Motor neuron (in vitro differentiated cells): ENCODE measurements at regions not wholly inside any gene's neighbourhood (a gene's known extent, or its start where the extent isn't known, plus 50 kb on each side); places are given as distances from the start of the nearest gene placed in this dataset.
A peak's percentile ranks its signal among the peaks of the same experiment; 100 is the strongest.

Experiments
- ATAC-seq, 8 experiments: fragments of 200-7000 bp; cut with Tn5 transposase; replicated peaks in 6 of 8; 2 replicates each; pipeline ENCODE4 v1.8.0; 2021; ENCODE audit warnings: mild to moderate bottlenecking in 8 of 8, moderate library complexity in 8 of 8
- H3K27ac ChIP-seq, 2 donors: fragments of 250-450 bp; sonication (Bioruptor Pico); 2 replicates each; pipeline ENCODE4 v1.9.0; 2021; ENCODE audit warnings: antibody characterized with exemption in 2 of 2, mild to moderate bottlenecking in 2 of 2, moderate library complexity in 1 of 2
- H3K4me1 ChIP-seq, 2 donors: fragments of 250-450 bp; sonication (Bioruptor Pico); replicated peaks in 1 of 2; 2 replicates each; pipeline ENCODE4 v1.6.1; 2021; ENCODE audit warnings: antibody characterized with exemption in 2 of 2, mild to moderate bottlenecking in 2 of 2, moderate library complexity in 1 of 2
- H3K4me3 ChIP-seq, 5 donors: fragments of 250-450 bp; sonication (Bioruptor Pico); 2 replicates each; pipeline ENCODE4 v1.9.0; 2021; ENCODE audit warnings: antibody characterized with exemption in 5 of 5, mild to moderate bottlenecking in 5 of 5, moderate library complexity in 4 of 5
- WGBS, 10 experiments: fragments of 450-650 bp; shearing (Covaris generic); methylation state at CpG; one replicate each; pipeline ENCODE4 v1.0.0; 2022; 5-methylcytosine and 5-hydroxymethylcytosine counted together
- in situ Hi-C, 9 experiments: fragments of 400-800 bp; cut with MboI; loops; one replicate each; pipeline ENCODE4 v1.15.0; 2021; ENCODE audit warnings: low sequenced_read_pairs in 9 of 9, low pct_unique_long_range_greater_than_20kb in 2 of 9; ENCODE audit not compliant: unreplicated experiment in 9 of 9

DNA sequence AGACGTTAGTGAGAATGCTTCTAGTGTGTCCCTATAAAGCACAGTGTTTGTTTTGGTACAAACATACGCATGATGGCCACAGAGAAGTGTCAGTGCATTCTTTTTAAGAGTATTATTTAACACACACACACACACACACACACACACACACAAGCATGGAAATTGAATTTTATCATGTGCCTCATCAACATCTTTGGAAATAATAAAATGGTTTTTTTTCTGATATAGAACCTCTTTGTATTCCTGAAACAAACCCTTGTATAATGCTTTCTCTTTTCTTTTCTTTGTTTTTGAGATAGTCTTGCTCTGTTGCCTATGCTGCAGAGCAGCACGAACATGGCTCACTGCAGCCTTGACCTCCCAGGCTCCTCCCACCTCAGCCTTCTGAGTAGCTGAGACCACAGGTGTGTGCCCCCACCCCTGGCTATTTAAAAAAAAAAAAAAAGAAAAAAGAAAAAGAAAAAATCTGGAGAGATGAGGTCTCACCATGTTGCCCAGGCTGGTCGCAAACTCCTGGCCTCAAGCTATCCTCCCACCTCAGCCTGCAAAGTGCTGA is 116.2 kb upstream of the SYNDIG1 start:
- H3K4me3 ChIP-seq = no peak overlapping the region
- WGBS, 10 experiments = 31 to 94% (median 72%) methylated on average over 2 to 4 of the region's 4 CpGs; no CpG with 5 or more reads in 2 of the 10 experiments
- no peak overlapping the region for H3K27ac ChIP-seq
- in situ Hi-C loops = no loop called here
- H3K4me1 ChIP-seq = peaks cover 2 to 3% of the 10 kb centered on the region in 2 donors
- ATAC-seq = no peak

DNA sequence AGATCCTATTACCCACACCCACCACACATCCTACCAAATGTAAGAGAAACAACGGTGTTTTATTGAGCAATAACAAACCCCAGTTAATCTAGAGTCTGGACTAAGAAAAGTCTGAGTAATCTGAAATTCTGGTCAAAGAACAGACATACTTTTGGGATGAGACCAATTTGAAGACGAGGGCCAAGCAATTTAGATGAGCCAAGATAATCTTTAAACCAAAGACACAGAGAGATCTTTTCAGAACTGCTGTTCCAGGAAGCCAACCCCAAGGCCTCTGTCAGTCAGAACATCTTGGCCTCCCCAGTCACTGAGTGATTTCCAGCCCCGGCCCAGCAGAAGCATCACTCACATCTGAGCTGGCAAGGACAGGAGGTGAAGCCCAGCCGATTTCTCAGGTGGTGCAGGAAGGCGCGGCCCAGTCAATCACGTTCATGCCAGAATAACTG is 118.5 kb upstream of the SYNDIG1 start:
- Histone ChIP-seq H3K4me1 (no peaks in the 10 kb centered on the region), H3K4me3 (no peak overlapping the region), H3K27ac (no peak overlapping the region)
- in situ Hi-C loops = no loop called here
- no peak for ATAC-seq
- WGBS, 10 experiments = 6 to 100% (median 78%) methylated on average over 1 to 5 of the region's 7 CpGs; no CpG with 5 or more reads in 2 of the 10 experiments

DNA sequence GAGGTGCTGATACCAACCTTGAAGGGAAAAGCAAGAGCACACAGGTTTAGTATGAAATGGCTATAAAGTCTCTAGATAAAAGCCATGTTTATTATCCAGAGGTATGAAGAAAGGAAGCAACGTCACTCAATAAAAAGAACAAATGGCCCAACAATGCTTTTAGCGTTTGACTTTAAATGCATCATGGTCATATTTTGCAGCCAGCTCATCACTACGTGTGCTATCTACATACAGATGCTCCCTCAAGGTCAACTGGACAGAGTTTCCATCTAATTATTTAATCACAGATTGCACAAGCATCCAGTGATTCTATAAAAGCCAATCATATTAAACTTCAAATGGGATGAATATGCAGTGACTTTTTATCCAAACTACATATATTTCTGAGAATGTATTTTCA is 127.6 kb upstream of the SYNDIG1 start:
- Histone ChIP-seq H3K4me1 (peaks cover 5 to 8% of the 10 kb centered on the region in 2 donors), H3K27ac (no peak overlapping the region), H3K4me3 (no peak overlapping the region)
- in situ Hi-C loops = no loop called here
- ATAC-seq = peak in 2 of 8 experiments; percentile 30 to 76
- WGBS, 10 experiments = 11 to 100% (median 52%) methylated on average over 1 to 3 of the region's 3 CpGs; no CpG with 5 or more reads in 1 of the 10 experiments

DNA sequence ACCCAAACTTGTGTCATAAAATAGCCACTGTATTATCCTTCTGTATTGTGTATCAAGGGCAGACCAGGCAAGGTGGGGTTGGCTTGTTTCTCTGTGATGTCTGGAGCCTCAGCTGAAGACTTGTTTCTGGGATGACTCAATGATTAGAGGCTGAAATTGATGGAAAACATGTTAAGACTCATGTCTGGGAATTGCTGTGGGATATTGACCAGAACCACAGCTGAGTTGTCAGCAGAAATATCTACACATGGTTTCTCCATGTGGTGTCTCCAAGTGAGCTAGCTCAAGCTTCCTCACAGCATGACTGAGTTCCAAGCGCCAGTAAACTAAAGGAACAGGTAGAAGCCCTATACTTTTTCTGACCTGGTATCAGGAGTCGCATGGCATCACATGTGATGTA is 128.5 kb upstream of the SYNDIG1 start:
- in situ Hi-C loops = no loop called here
- Histone ChIP-seq H3K4me3 (no peak overlapping the region), H3K27ac (no peak overlapping the region), H3K4me1 (peaks cover 5 to 8% of the 10 kb centered on the region in 2 donors)
- WGBS, 10 experiments = 17 to 100% (median 84%) methylated on average over 1 to 2 of the region's 2 CpGs; no CpG with 5 or more reads in 2 of the 10 experiments
- no peak for ATAC-seq

DNA sequence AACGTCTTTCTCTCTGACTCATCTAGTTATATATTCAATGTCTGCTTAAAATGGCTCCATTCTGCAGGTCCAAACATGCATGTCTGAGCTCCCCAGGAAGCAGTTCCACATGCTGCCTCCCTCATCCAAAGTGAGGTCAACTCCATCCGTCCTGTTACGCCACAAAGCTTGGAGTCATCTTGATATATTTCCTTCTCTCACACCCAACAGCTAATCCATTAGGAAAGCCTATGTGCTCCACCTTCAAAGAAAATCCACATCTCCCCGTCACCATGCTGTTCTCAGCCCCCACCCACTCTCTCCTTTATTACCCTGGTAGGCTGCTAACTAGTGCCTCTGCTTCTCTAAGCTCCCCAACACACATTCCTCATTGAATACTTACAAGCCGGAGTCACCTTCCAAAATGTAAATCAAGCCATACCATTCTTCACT is 130.2 kb upstream of the SYNDIG1 start:
- Histone ChIP-seq H3K4me3 (no peak overlapping the region), H3K27ac (no peak overlapping the region), H3K4me1 (peaks cover 5 to 8% of the 10 kb centered on the region in 2 donors)
- 0 to 71% (median 42%) methylated on average over 1 to 4 of the region's 5 CpGs; no CpG with 5 or more reads in 2 of the 10 experiments for WGBS, 10 experiments
- ATAC-seq = peak in 6 of 8 experiments; percentile 25 to 76 (median 57)
- in situ Hi-C loops = no loop called here

DNA sequence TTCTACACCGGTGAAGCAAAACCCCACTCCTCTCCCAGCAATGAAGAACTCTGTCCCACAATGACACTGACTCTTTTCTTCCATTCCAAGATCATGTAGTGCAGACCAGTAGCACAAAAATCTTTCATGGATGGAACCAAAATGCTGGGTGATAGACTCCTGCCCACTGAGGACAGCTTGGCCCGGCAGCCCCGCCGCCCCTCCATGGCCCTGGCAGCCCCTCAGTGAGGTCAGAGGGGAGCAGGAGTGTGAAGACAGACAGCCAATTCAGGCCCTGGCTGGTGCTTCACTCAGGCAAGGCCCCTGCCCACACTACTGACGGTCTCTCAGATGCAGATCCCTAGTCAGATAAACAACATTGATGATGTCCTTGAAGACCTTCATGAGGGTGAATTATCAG is 131.9 kb upstream of the SYNDIG1 start:
- Histone ChIP-seq H3K4me1 (peaks cover 5 to 8% of the 10 kb centered on the region in 2 donors), H3K27ac (no peak overlapping the region), H3K4me3 (no peak overlapping the region)
- 75 to 100% (median 100%) methylated on average over 1 to 4 of the region's 5 CpGs; no CpG with 5 or more reads in 3 of the 10 experiments for WGBS, 10 experiments
- ATAC-seq = no peak
- in situ Hi-C loops = no loop called here

DNA sequence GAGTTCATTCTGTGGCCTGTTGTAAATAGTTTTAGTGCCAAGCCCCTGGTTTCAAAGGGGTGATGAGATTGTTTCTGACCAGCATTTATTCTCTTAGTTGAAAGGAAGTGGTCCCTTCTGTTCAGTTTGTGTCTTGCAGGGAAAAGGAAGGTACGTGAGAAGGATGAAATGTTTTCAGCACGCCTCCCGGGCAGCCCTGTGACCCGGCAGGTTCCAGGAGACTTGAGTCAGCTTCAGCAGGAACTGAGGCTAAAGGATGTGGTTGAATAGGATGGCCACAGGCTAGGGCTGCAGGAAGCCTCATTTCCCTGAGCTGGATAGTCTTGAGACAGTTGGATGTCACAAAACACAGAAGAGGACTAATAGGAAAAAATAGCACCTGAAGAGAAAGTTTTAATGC is 132.4 kb upstream of the SYNDIG1 start:
- Histone ChIP-seq H3K4me1 (peaks cover 5 to 10% of the 10 kb centered on the region in 2 donors), H3K4me3 (no peak overlapping the region), H3K27ac (no peak overlapping the region)
- ATAC-seq = no peak
- in situ Hi-C loops = no loop called here
- 40 to 87% (median 80%) methylated on average over 2 to 4 of the region's 4 CpGs; no CpG with 5 or more reads in 3 of the 10 experiments for WGBS, 10 experiments

DNA sequence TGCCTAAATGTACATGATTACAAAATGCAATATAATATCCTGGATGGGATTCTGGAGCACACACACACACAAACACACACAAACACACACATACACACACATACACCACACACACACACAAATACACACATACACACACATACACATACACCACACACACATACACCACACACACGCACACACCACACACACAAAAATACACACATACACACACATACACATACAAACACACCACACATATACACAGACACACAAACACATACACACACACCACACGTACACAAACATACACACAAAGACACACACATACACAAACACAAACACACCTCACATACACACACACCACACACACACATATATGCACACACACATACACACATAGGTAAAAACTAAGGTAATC is 134.6 kb upstream of the SYNDIG1 start:
- 80 to 100% methylated on average over 1 to 2 of the region's 2 CpGs; no CpG with 5 or more reads in 8 of the 10 experiments for WGBS, 10 experiments
- in situ Hi-C loops = no loop called here
- no peak for ATAC-seq
- H3K27ac ChIP-seq = no peak overlapping the region
- H3K4me1 ChIP-seq = peaks cover 0 to 10% of the 10 kb centered on the region in 2 donors
- no peak overlapping the region for H3K4me3 ChIP-seq

DNA sequence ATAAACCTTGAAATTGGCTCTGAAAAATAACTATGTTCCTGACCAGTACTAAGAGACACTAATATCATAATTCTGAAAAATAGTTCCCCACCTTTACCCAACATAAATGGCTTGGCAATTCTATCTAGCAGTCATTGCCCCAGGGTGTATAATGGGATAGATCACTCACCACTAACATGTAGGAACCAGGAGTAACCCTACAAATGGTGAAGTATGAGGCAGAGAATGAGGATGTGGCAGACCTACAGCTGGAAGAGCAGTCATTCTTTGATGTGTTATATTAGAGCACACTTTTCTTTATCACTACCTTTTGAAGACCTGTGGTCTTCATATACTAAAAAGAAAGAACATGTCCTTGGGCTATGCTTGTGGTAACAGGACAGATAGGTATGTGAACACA is 136.5 kb upstream of the SYNDIG1 start:
- ATAC-seq = no peak
- in situ Hi-C loops = no loop called here
- no peak overlapping the region for H3K4me3 ChIP-seq
- H3K4me1 ChIP-seq = peaks cover 0 to 2% of the 10 kb centered on the region in 2 donors
- H3K27ac ChIP-seq = no peak overlapping the region

DNA sequence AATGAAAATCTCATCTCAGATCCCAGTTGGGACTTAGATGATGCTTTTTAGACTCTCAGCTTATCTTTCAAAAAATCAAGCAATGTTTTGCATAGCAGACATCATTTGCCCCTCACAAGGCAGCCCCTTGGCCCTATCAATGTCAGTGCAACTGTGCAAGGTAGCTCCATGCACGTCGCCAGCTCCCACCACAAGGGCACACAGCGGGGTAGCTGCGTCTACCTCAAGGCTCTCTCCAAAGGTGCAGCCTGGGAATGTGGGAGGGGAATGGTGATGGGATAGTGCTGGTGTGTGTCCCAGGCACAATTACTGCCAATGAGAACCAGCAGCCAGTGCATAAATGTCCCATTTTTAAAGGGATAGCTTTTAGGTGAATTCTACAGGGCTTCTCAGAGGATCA is 137.5 kb upstream of the SYNDIG1 start:
- Histone ChIP-seq H3K4me1 (peaks cover 0 to 2% of the 10 kb centered on the region in 2 donors), H3K27ac (no peak overlapping the region), H3K4me3 (no peak overlapping the region)
- WGBS, 10 experiments = 68 to 94% (median 81%) methylated on average over 2 to 4 of the region's 4 CpGs; no CpG with 5 or more reads in 4 of the 10 experiments
- in situ Hi-C loops = no loop called here
- no peak for ATAC-seq

DNA sequence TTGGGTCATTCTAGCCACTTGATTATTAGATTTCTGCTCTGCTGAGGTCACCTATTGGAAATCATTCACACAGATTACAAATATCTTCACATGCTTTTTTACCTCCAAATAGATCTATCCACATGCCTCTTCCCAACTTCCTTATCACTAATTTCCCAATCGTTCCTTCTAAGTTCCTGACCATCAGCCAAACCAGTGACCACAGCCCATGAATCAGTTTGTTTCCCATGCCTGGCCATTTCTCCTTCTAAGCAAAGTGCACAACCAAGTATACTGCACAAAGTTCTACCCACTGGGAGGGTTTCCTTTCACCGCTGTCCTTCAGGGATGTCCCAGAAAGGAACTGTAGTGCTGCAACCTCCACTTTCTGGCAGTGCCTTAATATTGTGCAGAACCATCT is 140.5 kb upstream of the SYNDIG1 start:
- ATAC-seq = no peak
- WGBS, 10 experiments = 43 to 100% (median 72%) methylated on average over 1 to 2 of the region's 2 CpGs; no CpG with 5 or more reads in 2 of the 10 experiments
- Histone ChIP-seq H3K27ac (no peak overlapping the region), H3K4me3 (no peak overlapping the region), H3K4me1 (peaks cover 0 to 2% of the 10 kb centered on the region in 2 donors)
- in situ Hi-C loops = no loop called here

DNA sequence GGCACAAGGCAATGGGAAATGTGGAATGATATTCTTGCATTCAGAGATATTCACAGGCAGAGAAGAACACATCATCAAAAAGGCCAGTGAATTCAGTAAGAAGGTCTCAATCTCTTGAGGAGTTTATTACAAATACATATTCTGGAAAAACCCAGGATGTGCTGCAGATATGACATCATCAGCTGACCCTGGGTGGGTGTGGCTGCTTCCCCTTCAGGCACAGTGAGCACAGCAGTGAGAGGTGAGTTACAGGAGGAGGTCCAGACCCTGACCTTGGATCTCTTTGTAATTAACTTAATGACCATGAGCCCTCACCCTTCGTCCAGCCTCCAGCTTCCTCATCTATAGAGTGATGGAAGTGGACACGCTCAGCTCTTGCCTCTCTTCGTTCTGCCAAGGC is 147.5 kb upstream of the SYNDIG1 start:
- Histone ChIP-seq H3K4me3 (no peak overlapping the region), H3K27ac (no peak overlapping the region), H3K4me1 (peaks cover 0 to 7% of the 10 kb centered on the region in 2 donors)
- in situ Hi-C loops = no loop called here
- peak; percentile 38 to 82 (median 66) for ATAC-seq
- WGBS, 10 experiments = 20 to 93% (median 55%) methylated on average over 1 to 2 of the region's 3 CpGs; no CpG with 5 or more reads in 5 of the 10 experiments

DNA sequence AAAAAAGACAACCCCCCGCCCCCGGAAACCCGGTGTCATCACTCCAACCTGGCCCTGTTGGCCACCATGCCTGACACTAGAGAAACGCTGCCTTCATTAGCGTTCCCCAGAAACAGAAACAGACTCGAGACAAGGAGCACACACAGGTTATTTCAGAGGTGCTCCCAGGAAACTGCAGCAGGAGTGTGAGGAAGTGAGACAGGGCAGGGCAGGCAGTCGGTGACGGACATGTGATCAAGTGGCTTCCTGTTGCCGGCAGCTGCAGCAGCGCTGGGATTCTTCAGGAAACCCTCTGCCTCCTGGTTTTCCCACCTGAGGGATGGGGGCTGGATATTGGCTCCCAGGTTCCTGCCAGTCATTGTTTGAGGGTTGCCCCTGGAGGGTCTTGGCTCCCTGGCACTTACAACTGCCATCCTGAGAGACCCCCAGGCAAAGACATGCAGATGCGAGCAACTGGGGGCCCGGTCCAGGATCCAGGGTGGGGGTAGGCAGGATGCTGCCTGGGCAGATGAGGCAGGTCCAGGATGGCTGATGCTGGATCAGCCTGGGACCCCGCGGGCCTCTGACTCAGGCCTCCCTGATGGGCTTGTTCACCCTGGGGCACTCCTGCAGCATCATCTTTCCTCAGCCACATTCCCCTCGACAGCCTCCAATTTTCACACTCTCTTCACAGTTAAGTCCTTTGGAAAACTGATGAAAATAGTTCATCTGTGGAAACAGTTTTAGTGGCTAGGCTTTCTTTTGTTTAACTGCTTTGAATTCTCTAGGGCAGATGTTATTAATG is 150.7 kb upstream of the SYNDIG1 start:
- Histone ChIP-seq H3K4me3 (no peak overlapping the region), H3K27ac (no peak overlapping the region), H3K4me1 (peaks cover 0 to 7% of the 10 kb centered on the region in 2 donors)
- in situ Hi-C loops = no loop called here
- ATAC-seq = peak in 1 of 8 experiments; percentile 19
- 7 to 100% (median 76%) methylated on average over 1 to 11 of the region's 15 CpGs; no CpG with 5 or more reads in 2 of the 10 experiments for WGBS, 10 experiments
